KMS-11 (cell line): ENCODE measurements at regions not wholly inside any gene's neighbourhood (a gene's known extent, or its start where the extent isn't known, plus 50 kb on each side); places are given as distances from the start of the nearest gene placed in this dataset.
A peak's percentile ranks its signal among the peaks of the same experiment; 100 is the strongest.

Source experiments
- H2AFZ ChIP-seq: fragments of 200-600 bp; sonication (generic); 2 replicates; pipeline ENCODE4 v1.6.1; 2016; ENCODE audit warnings: antibody characterized with exemption, mixed run types, low read depth
- H3K27ac ChIP-seq: fragments of 200-600 bp; sonication (generic); 2 replicates; pipeline ENCODE4 v1.6.1; 2016; ENCODE audit warnings: mild to moderate bottlenecking, mixed run types
- H3K27me3 ChIP-seq: fragments of 200-600 bp; sonication (generic); 2 replicates; pipeline ENCODE4 v1.6.1; 2017; ENCODE audit warnings: mild to moderate bottlenecking, low read depth, mixed run types, moderate library complexity; ENCODE audit not compliant: insufficient read depth
- H3K36me3 ChIP-seq: fragments of 200-600 bp; sonication (generic); 2 replicates; pipeline ENCODE4 v1.6.1; 2017; ENCODE audit warnings: mild to moderate bottlenecking, mixed run types; ENCODE audit not compliant: insufficient read depth
- H3K4me1 ChIP-seq: fragments of 200-600 bp; sonication (generic); 2 replicates; pipeline ENCODE4 v1.6.1; 2016; ENCODE audit warnings: mild to moderate bottlenecking, low read depth, mixed run types; ENCODE audit not compliant: poor library complexity, severe bottlenecking
- H3K4me2 ChIP-seq: fragments of 200-600 bp; sonication (generic); 2 replicates; pipeline ENCODE4 v1.7.0; 2016; ENCODE audit warnings: mild to moderate bottlenecking, mixed run types
- H3K4me3 ChIP-seq: fragments of 200-600 bp; sonication (generic); IDR thresholded peaks from 2 replicates; pipeline ENCODE4 v1.6.1; 2017; ENCODE audit warnings: low read depth, low read length, mixed read lengths; ENCODE audit not compliant: insufficient read depth
- H3K79me2 ChIP-seq: fragments of 200-600 bp; sonication (generic); 2 replicates; pipeline ENCODE4 v1.6.1; 2016; ENCODE audit warnings: low read depth, mixed run types; ENCODE audit not compliant: insufficient read depth
- H3K9ac ChIP-seq: fragments of 200-600 bp; sonication (generic); 2 replicates; pipeline ENCODE4 v1.6.1; 2016; ENCODE audit warnings: mild to moderate bottlenecking, mixed run types
- H4K20me1 ChIP-seq: fragments of 200-600 bp; sonication (generic); 2 replicates; pipeline ENCODE4 v1.6.1; 2016; ENCODE audit warnings: mild to moderate bottlenecking, mixed run types; ENCODE audit not compliant: insufficient read depth
- TF ChIP-seq, protein P1 (sequence below): fragments of 200-600 bp; sonication (generic); conservative IDR thresholded peaks from 2 replicates; pipeline ENCODE4 v1.6.1; 2017; ENCODE audit warnings: low read depth, mild to moderate bottlenecking, antibody characterized with exemption, low read length, moderate library complexity, mixed read lengths

DNA sequence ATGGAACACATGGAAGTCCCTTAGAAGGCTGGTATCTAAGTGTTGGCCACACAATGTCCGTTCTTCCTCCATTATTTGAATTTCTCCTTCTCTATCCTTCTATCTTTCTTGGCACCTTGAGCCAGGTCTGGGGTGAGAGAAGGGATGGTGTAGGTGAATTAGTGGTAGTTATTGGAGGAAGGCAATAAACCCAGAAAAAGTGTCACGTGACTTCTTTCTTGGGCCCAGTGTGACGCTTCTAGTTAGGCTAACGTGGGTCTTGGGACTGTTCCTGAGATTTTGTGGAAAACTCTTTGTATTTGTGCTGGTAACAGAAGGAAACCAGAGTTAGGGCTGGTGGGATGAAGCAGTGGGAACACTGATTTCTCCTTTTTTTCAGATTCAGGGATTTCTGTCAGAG, 53.1 kb upstream of the ELF5 start:
- no peaks in the 10 kb centered on the region for H4K20me1 ChIP-seq
- TF ChIP-seq, protein P1, sequence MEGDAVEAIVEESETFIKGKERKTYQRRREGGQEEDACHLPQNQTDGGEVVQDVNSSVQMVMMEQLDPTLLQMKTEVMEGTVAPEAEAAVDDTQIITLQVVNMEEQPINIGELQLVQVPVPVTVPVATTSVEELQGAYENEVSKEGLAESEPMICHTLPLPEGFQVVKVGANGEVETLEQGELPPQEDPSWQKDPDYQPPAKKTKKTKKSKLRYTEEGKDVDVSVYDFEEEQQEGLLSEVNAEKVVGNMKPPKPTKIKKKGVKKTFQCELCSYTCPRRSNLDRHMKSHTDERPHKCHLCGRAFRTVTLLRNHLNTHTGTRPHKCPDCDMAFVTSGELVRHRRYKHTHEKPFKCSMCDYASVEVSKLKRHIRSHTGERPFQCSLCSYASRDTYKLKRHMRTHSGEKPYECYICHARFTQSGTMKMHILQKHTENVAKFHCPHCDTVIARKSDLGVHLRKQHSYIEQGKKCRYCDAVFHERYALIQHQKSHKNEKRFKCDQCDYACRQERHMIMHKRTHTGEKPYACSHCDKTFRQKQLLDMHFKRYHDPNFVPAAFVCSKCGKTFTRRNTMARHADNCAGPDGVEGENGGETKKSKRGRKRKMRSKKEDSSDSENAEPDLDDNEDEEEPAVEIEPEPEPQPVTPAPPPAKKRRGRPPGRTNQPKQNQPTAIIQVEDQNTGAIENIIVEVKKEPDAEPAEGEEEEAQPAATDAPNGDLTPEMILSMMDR = no peak
- H3K4me1 ChIP-seq = peaks cover 9% of the 10 kb centered on the region

GRCh38 chr11:34567733-34568132, 53.2 kb upstream of the EHF start:
- H3K4me1 ChIP-seq = peaks cover 9% of the 10 kb centered on the region
- H3K9ac ChIP-seq = no peak overlapping the region
- H3K79me2 ChIP-seq = no peaks in the 10 kb centered on the region
- H2AFZ ChIP-seq = no peak overlapping the region
- H3K36me3 ChIP-seq = no peaks in the 10 kb centered on the region
- H3K27me3 ChIP-seq = no peaks in the 10 kb centered on the region
- no peaks in the 10 kb centered on the region for H4K20me1 ChIP-seq
- H3K27ac ChIP-seq = no peak overlapping the region
- no peak overlapping the region for H3K4me3 ChIP-seq
- TF ChIP-seq, protein P1 = no peak
- no peak overlapping the region for H3K4me2 ChIP-seq

More for the DNA sequence above, 53.1 kb upstream of the ELF5 start:
- H3K9ac ChIP-seq = no peak overlapping the region
- no peak overlapping the region for H3K4me2 ChIP-seq
- no peaks in the 10 kb centered on the region for H3K36me3 ChIP-seq
- H3K27ac ChIP-seq = no peak overlapping the region
- H3K79me2 ChIP-seq = no peaks in the 10 kb centered on the region
- H3K4me3 ChIP-seq = no peak overlapping the region
- H3K27me3 ChIP-seq = no peaks in the 10 kb centered on the region
- H2AFZ ChIP-seq = no peak overlapping the region

- no peaks in the 10 kb centered on the region for H3K36me3 ChIP-seq
- TF ChIP-seq, protein P1 = no peak
- no peak overlapping the region for H3K4me3 ChIP-seq
- peak overlapping the region; percentile 41 for H3K4me2 ChIP-seq
- H3K79me2 ChIP-seq = no peaks in the 10 kb centered on the region
- peaks cover 9% of the 10 kb centered on the region for H3K4me1 ChIP-seq
- peak overlapping the region; percentile 49; the same call in 1 of the 2 replicates for H3K27ac ChIP-seq
- no peaks in the 10 kb centered on the region for H4K20me1 ChIP-seq
- peak overlapping the region; percentile 41; the same call in 1 of the 2 replicates for H2AFZ ChIP-seq
- H3K9ac ChIP-seq = peak overlapping the region; percentile 27; the same call in 1 of the 2 replicates
- H3K27me3 ChIP-seq = no peaks in the 10 kb centered on the region
Measured at GRCh38 chr11:34570584-34570983, 50.3 kb upstream of the EHF start.
